K562 (cell line): ENCODE measurements at regions not wholly inside any gene's neighbourhood (a gene's known extent, or its start where the extent isn't known, plus 50 kb on each side); places are given as distances from the start of the nearest gene placed in this dataset.
"Not testable (repeated sequence)": the region's sequence is repeated elsewhere in the genome, so short reads cannot be mapped to it uniquely, and the experiment has no call there.

Source experiments
- AFF4 ChIP-seq: sonication (generic); formaldehyde crosslinking; IDR thresholded peaks from 2 replicates; pipeline ENCODE4 v1.8.0; 2023; ENCODE audit warnings: mild to moderate bottlenecking, missing genetic modification reagents
- CC2D1A ChIP-seq: fragments of 450-650 bp; IDR thresholded peaks from 2 replicates; pipeline ENCODE4 v1.6.1; 2017; ENCODE audit warnings: mild to moderate bottlenecking
- CTCF ChIP-seq, 3 experiments: IDR thresholded peaks in 2 of 3; conservative IDR thresholded peaks in 1 of 3; 2 replicates each; pipeline ENCODE4 v1.5.1; 2011 to 2012; ENCODE audit warnings: low read length in 3 of 3, mild to moderate bottlenecking in 3 of 3, control low read depth in 2 of 3, improper control_type of control experiment in 1 of 3, inconsistent platforms in 1 of 3, low read depth in 1 of 3, mixed read lengths in 1 of 3, moderate library complexity in 1 of 3; ENCODE audit not compliant: insufficient read depth in 2 of 3
- MCM3 ChIP-seq: fragments of 450-650 bp; IDR thresholded peaks from 2 replicates; pipeline ENCODE4 v1.6.1; 2016
- ZBTB33 ChIP-seq: sonication (generic); formaldehyde crosslinking; IDR thresholded peaks from 2 replicates; pipeline ENCODE4 v1.8.1; 2023; ENCODE audit warnings: mild to moderate bottlenecking, missing genetic modification reagents

- TF ChIP-seq CTCF (IDR thresholded peaks at IDR 0.05 in 2 of 3, conservative IDR thresholded peaks at IDR 0.05 in 1 of 3; ENCODE audit: insufficient read depth in 2 of 3, low read depth in 1 of 3, low read length in 3 of 3); CC2D1A; AFF4 (CRISPR knock-in tag); MCM3; ZBTB33 (CRISPR knock-in tag): not testable (repeated sequence)
These were observed 138.3 kb downstream of the KLRB1 start for GRCh38 chr12:9469463-9469862.
